GM12872 (cell line): ENCODE measurements at regions not wholly inside any gene's neighbourhood (a gene's known extent, or its start where the extent isn't known, plus 50 kb on each side); places are given as distances from the start of the nearest gene placed in this dataset.

Experiments used
- TF ChIP-seq, protein P1 (sequence below): IDR thresholded peaks from 3 replicates; pipeline ENCODE4 v1.5.1; 2011; ENCODE audit warnings: low read depth, mild to moderate bottlenecking, low read length, moderate library complexity; ENCODE audit not compliant: insufficient read depth

DNA sequence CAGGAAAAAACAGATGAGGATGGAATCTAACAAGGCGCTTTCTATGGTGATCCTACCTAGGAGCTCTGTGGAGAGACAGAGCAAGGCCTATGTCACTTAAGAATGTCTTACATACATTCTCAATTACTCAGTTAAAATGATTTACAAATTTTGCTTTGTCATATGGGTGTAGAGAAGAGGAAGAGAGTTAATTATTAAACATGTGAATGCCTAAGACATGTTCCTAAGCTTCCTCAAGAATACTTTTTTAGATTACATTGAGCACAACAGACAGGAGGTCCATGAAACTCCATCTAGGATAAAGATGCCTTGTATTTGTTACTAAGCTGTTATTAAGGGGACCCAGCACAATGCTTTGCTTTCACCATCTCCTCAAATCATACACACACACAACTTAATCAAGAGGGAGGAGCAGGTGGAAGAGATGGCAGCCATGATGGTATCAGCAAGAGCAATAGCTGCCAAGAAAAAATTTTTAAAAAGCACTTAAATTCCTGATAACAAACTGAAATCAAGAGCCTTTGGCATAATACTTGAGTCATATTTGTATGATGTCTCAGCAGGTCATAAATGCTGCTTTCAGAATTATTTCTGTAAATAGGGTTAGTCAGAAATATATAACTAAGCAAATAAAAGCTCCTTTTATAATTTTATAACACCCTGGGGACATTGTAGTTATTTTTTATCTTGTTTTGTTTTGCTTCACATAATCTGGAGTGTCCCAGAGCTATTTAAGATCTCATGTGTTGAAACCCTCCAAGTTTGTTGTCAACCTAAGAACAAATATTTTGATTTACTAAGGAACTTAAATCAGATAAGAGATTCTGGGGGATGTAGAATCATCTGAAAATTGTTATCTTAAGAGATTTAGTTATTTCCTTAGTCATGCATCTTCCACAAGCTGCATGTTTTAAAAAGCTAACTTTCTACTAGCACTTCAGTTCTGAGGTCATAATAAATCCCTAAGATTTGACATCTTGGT lies 70.0 kb upstream of the CD2AP start:
- TF ChIP-seq, protein P1, sequence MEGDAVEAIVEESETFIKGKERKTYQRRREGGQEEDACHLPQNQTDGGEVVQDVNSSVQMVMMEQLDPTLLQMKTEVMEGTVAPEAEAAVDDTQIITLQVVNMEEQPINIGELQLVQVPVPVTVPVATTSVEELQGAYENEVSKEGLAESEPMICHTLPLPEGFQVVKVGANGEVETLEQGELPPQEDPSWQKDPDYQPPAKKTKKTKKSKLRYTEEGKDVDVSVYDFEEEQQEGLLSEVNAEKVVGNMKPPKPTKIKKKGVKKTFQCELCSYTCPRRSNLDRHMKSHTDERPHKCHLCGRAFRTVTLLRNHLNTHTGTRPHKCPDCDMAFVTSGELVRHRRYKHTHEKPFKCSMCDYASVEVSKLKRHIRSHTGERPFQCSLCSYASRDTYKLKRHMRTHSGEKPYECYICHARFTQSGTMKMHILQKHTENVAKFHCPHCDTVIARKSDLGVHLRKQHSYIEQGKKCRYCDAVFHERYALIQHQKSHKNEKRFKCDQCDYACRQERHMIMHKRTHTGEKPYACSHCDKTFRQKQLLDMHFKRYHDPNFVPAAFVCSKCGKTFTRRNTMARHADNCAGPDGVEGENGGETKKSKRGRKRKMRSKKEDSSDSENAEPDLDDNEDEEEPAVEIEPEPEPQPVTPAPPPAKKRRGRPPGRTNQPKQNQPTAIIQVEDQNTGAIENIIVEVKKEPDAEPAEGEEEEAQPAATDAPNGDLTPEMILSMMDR = no peak

DNA sequence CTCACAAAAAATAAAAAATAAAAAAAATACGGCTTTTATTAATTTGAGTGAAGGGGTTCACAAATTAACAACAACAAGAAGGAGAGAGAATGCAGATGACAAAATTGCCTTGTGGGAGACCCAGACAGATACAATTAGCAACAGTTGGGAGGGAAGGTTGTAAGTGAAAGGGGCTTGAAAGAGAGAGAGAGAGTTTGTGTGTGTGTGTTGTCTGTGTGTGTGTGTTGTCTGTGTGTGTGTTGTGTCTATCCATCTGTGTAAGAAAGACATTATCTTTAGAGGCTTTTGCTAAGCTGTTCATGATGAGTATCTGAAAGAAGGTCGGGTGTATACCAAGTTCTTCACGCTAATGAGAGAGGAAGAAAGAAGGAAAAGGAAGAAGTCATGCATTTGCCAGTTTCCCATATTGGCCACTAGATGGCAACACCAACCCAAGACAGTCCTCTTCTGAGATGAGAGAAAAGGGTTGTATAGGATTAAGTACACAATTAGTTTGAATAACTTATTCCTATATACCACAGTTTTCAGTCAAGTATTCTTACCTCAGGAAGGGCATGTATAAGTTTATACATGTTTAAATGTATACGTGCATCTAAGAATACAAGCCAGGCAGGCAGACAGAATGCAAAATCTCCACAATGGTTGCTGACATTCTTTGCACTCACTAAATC lies 63.7 kb upstream of the CD2AP start:
- TF ChIP-seq, protein P1 = peak; percentile 85

DNA sequence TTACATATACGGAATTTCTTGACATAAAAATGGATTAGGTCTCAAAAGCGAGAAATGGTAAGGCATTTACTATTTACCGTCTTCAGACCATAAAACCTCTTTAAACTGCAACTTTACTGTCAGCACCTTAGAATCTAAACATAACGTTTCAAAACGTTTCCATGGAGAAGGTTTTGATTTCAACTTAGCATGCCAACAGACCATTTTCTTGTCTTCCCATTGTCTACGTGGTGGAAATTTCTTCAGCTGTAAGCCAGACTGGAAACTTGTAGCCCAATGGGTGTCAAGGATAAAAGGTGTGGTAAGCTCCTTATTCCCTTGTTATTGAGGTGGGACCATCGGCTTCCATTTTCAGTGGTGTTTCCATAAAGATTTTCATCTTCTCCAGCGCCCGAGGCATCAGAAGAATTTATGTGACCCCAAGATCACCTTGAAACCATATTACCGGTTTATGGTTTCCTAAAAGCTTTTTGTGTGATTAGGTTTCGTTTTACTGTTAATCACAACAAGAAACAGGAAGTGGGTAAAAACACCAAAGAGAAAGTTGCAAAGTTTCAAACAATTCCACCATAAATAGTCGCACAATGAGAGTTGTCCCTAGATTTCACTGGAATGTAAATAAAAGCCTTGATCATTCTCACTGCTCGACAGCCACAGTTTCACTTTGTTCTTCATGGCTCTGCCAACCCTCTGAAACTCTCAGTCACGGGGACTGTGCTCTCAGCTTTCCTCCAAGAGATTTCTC lies 63.0 kb upstream of the CD2AP start:
- TF ChIP-seq, protein P1 = no peak

DNA sequence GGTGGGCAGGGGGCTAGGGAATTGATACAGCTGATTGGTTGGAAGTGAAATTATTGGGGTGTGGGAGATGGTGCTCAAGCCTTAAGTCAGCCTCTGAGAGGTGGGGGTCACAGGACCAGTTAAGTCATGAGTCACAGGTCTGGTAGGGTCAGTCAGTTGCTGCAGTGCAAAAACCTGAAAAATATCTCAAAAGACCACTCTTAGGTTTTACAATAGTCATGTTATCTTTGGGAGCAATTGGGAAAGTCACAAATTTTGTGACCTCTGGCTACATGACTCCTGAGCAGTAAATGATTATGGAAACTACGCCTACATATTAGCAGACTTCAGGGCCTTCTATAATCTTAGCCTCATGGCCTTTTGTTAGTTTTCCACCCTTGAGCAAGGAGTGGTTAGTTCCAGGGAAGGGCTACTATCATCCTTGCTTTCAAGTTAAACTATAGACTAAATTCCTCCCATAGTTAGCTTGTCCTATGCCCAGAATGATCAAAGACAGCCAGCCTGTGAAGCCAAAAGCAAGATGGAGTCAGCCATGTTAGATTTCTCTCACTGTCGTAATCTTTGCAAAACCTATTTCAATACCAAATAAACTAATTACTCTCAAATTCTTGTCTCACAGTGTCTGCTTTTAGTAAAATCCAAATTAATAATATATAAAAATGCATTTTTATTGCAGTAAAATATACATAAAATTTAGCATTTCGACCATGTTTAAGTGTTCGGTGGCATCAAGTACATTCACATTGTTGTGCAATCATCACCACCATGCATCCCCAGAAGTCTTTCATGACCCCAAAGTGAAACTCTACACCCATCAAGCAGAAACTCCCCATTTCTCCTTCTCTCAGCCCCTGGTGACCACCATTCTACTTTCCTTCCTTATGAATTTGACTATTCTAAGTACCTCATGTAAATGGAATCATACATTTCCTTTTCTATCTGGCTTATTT lies 60.9 kb upstream of the CD2AP start:
- TF ChIP-seq, protein P1 = no peak

DNA sequence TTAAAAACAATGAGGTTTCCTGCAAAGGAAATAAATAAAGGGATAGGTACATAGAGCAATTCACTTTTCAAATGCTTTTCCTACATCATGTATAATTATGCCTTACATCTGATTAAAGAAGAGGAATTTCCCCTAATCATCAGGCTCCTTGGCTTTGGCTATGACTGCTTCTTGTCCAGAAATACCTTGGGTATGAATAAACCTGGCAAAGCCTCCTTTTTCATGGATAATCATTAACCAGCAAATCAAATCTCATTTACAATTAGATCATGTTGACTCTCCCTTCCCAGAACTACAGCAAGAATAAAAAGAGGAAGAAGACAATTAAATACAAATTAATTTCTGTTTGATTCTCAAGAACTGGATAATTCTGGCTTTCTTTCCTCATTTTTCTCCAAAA lies 58.0 kb upstream of the CD2AP start:
- TF ChIP-seq, protein P1 = no peak

DNA sequence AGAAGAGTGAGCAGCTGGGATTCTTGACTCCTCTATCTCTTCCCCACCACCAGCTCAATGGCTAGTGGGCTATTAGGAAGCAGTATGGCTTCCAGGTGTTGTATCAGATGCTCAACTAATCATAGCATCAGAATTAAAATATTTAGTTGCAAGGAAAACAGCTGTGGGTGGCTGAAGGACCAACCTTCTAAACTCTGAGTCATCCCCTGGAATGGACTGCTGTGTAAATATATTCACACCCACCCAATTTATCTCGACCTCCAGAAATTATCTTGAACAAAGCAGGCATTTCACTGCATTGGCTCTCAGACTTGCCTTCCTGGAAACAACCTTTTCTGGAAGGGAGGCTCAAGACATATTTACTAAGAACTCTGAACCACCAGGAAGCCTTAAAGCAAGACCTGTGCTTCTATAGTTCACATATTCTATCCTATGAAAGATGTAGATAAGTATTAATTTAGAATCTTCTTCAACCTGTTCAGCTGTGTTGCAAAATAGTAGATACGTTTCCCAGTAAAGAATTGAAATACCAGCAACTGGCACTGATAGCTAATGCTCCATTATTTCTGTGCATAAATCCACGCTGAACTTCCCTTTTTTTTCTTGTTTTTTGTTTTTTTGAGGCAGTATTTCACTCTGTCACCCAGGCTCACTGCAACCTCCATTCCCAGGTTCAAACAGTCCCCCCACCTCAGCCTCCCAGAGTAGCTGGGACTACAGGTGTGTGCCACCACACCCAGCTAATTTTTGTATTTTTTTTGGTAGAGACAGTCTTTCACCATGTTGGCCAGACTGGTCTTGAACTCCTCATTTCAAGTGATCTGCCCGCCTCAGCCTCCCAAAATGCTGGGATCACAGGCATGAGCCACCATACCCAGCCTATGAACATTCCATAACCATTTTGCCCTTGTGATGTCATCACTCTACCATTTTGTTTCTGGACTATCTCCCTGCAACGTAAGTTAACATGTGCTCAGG lies 56.9 kb upstream of the CD2AP start:
- TF ChIP-seq, protein P1 = no peak
